Right lobe of liver (tissue), 4 donors: ENCODE measurements at regions not wholly inside any gene's neighbourhood (a gene's known extent, or its start where the extent isn't known, plus 50 kb on each side); places are given as distances from the start of the nearest gene placed in this dataset.

Experiments used
- POLR2A ChIP-seq: fragments of 450-650 bp; IDR thresholded peaks from one replicate; pipeline ENCODE4 v1.6.1; 2017; ENCODE audit warnings: antibody characterized with exemption, mild to moderate bottlenecking
- TF ChIP-seq, protein P1 (sequence below), 4 donors: fragments of 200-600 bp in 3 of 4; fragments of 450-650 bp in 1 of 4; IDR thresholded peaks; one replicate each; pipeline versions ENCODE4 v1.5.1 to v1.8.0; 2016 to 2022; ENCODE audit warnings: antibody characterized with exemption in 4 of 4, mild to moderate bottlenecking in 2 of 4
- donor health status: DM: no; HTN: no; CAD: no.
- donor health status: DM: no; HTN: no; CAD: no.
- donor health status: DM: no; HTN: yes; CAD: no.

DNA sequence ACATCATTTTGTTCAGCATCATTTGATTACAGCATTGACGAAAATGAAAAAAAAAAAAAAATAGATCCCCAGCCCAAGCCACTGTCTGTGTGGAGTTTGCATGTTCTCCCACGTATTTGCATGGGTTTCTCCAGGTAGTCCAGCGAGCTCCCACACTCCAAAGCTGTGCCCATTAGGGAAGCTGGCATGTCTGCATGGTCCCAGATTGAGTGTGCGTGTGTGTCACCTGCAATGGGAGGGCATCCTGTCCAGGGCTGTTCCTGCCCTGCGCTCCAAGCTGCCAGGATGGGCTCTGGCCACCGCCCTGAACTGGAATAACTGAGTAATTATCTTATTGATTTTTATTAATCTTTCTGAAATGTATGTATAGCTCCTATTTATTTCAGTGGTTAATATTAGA, 88.6 kb downstream of the KLF12 start:
- TF ChIP-seq, protein P1, sequence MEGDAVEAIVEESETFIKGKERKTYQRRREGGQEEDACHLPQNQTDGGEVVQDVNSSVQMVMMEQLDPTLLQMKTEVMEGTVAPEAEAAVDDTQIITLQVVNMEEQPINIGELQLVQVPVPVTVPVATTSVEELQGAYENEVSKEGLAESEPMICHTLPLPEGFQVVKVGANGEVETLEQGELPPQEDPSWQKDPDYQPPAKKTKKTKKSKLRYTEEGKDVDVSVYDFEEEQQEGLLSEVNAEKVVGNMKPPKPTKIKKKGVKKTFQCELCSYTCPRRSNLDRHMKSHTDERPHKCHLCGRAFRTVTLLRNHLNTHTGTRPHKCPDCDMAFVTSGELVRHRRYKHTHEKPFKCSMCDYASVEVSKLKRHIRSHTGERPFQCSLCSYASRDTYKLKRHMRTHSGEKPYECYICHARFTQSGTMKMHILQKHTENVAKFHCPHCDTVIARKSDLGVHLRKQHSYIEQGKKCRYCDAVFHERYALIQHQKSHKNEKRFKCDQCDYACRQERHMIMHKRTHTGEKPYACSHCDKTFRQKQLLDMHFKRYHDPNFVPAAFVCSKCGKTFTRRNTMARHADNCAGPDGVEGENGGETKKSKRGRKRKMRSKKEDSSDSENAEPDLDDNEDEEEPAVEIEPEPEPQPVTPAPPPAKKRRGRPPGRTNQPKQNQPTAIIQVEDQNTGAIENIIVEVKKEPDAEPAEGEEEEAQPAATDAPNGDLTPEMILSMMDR (IDR thresholded peaks at IDR 0.05), result no peak
- no peak for TF ChIP-seq POLR2A
